Gastrocnemius medialis (tissue), 4 donors: ENCODE measurements at regions not wholly inside any gene's neighbourhood (a gene's known extent, or its start where the extent isn't known, plus 50 kb on each side); places are given as distances from the start of the nearest gene placed in this dataset.

Source experiments
- POLR2A ChIP-seq, 2 donors: fragments of 450-650 bp; IDR thresholded peaks; one replicate each; pipeline ENCODE4 v1.6.1; 2017; ENCODE audit warnings: antibody characterized with exemption in 2 of 2, mild to moderate bottlenecking in 2 of 2, moderate library complexity in 2 of 2
- TF ChIP-seq, protein P1 (sequence below), 5 experiments: fragments of 450-650 bp in 3 of 5; fragments of 200-600 bp in 2 of 5; sonication (generic) in 2 of 5; IDR thresholded peaks in 4 of 5; conservative IDR thresholded peaks in 1 of 5; 1 replicate in 4 of 5; 2 replicates in 1 of 5; pipeline ENCODE4 v1.5.1; 2016 to 2019; ENCODE audit warnings: antibody characterized with exemption in 5 of 5, mild to moderate bottlenecking in 3 of 5, moderate library complexity in 3 of 5

DNA sequence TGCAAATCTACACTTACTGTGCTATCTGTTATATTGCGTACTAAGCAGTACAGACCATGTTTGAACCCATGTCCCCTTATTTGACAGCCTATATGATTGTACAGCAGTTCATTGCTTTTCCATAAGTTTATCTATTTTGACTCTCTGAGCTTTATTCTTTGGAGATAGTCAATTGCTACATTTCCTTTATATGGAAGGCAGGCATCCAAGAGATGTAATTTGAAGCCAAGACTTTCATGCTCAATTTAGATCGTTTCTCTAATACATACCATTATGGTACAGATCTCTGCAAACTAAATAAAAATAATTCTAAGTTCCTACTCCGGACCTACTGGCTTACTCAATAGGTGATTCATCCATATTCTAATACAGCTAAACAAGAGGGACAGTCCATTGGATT lies 424.8 kb downstream of the TMEM38B start:
- TF ChIP-seq, protein P1, sequence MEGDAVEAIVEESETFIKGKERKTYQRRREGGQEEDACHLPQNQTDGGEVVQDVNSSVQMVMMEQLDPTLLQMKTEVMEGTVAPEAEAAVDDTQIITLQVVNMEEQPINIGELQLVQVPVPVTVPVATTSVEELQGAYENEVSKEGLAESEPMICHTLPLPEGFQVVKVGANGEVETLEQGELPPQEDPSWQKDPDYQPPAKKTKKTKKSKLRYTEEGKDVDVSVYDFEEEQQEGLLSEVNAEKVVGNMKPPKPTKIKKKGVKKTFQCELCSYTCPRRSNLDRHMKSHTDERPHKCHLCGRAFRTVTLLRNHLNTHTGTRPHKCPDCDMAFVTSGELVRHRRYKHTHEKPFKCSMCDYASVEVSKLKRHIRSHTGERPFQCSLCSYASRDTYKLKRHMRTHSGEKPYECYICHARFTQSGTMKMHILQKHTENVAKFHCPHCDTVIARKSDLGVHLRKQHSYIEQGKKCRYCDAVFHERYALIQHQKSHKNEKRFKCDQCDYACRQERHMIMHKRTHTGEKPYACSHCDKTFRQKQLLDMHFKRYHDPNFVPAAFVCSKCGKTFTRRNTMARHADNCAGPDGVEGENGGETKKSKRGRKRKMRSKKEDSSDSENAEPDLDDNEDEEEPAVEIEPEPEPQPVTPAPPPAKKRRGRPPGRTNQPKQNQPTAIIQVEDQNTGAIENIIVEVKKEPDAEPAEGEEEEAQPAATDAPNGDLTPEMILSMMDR (IDR thresholded peaks at IDR 0.05 in 4 of 5, conservative IDR thresholded peaks at IDR 0.05 in 1 of 5) = no peak
- TF ChIP-seq POLR2A (IDR thresholded peaks at IDR 0.05) = no peak
